Fibroblast of skin of scalp (primary cell): ENCODE measurements at regions not wholly inside any gene's neighbourhood (a gene's known extent, or its start where the extent isn't known, plus 50 kb on each side); places are given as distances from the start of the nearest gene placed in this dataset.

Source experiments
- DNase-seq: peaks from one replicate; pipeline ENCODE4 v3.0.0-alpha.2; 2013

GRCh38 chr14:51548187-51548586 lies 103.5 kb upstream of the FRMD6 start:
- no peak for DNase-seq

DNA sequence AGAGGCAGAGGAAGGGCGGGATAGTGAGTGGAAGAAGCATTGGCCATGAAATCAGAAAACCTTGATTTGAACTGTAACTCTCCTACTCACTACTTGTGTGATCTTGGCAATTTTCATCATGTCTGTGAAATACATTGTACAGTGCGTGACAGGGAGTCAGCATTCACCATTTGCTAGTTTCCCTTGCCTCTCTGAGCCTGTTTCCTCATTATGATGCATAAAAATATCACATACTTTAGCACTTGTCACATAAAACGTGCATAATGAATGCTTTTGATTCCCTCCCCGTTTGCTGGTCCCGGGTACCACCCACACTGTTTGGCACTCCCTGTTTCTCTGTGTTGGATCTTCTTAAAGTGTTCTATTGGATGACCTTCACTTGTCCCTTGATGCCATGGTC lies 101.1 kb upstream of the FRMD6 start:
- peak; percentile 51 for DNase-seq

- no peak for DNase-seq
Observed at GRCh38 chr14:51552275-51552674, 99.4 kb upstream of the FRMD6 start.

DNA sequence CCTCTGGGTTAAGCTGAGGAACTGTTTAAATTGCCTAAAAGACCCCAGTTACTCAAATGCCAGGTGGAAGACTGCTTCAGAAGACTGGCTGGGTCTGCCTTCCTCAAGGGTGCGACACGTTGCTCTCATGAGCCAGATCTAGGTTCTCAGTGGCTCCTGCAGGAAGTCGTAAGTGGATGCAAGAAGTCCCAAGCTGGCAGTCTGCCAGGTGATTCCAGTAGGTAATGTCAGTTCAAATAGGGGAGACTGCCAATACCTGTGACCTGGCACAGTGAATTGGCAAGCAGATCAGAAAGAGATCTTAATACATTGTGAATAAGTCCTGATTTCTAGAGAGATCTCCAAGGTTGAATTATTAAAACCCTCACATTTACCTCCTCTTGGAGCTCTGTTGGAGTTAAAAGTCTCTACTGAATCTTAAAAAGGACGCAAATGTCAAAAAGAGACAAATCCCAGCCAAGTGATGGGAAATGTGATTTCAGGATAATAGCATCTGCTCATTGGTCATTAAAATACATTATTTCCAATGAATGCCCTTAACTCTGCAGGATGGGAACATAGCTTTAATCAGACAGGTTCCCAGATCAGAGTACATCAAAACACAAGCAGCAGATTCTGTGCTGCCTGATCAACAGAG lies 98.8 kb upstream of the FRMD6 start:
- peak; percentile 38 for DNase-seq

- DNase-seq = peak; percentile 99
Observed at GRCh38 chr14:51554339-51554920, 97.3 kb upstream of the FRMD6 start.

GRCh38 chr14:51554953-51555352 lies 96.8 kb upstream of the FRMD6 start:
- DNase-seq = peak; percentile 82

GRCh38 chr14:51561141-51561540 lies 90.6 kb upstream of the FRMD6 start:
- DNase-seq = no peak

DNA sequence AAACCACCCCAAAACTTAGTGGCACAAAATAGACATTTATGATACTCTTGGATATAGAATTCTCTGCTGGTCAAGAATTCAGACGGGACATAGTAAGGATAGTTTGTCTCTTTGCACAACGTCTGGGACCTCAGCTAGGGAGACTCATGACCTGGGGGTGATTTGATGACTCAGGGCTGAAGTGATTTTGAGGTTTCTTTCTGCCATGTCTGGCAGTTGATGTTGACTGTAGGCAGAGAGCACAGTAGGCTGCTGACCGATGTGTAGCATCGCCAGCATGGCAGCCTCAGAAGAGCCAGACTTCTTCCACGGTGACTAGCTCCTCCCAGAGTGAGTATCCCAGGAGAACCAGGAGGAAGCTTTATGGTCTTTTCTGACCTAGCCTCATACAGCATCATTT lies 88.9 kb upstream of the FRMD6 start:
- peak; percentile 59 for DNase-seq

DNA sequence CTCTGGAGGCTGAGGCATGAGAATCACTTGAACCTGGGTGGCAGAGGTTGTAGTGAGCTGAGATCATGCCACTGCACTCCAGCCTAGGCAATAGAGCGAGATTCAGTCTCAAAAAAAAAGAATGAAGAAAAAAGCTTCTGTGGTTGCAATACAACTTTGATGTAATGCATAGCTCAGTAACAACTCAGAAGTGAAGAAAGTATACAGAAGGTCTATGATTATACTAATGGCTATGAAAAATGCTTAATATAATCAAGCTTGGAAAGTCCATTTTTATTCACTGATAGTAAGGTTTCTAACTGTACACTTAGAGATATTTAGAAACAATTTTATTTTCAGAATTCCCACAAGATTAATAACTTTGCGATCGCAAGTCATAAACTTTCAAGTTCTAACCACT lies 88.2 kb upstream of the FRMD6 start:
- DNase-seq = no peak

DNA sequence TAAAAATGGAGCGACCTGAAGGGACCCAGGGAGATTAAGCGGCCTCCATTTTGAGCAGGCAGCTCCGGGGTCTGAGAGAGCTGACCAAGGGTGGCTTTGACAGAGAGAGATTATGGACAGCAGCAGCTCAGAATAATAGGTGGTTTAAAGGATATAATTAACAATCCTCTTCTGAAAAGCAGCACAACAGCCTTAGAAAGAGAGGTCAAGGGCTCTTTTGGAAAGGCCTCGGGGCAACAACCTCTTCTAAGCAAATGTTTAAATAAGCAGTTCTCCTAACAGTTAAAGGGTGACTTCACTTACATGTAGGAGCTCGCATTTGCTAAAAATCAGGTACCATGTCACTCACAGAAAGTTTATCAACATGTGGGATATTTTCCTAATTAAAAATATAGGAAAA lies 87.2 kb upstream of the FRMD6 start:
- no peak for DNase-seq

GRCh38 chr14:51564986-51565604 lies 86.6 kb upstream of the FRMD6 start:
- DNase-seq = no peak

- no peak for DNase-seq
Observed at GRCh38 chr14:51566831-51567582, 84.7 kb upstream of the FRMD6 start.

DNA sequence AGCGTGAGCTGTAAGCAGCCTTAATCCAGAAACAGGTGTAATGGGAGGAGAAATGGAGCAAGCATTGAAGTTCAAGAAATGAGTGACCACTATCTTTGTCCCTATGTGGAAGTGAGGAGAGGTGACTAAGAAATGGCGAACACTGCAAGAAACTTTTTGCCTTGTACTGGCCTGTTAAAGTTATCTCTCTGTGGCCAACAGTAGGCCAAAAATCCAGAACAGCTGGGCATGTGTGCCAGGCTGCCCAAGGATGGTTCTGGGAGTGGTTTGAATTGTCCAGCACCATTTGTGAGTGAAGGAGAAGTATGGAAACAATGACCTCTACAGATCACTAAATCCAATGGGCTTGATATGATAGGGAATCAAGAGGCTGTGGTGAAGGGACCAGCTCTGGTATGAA lies 83.3 kb upstream of the FRMD6 start:
- DNase-seq = no peak

DNA sequence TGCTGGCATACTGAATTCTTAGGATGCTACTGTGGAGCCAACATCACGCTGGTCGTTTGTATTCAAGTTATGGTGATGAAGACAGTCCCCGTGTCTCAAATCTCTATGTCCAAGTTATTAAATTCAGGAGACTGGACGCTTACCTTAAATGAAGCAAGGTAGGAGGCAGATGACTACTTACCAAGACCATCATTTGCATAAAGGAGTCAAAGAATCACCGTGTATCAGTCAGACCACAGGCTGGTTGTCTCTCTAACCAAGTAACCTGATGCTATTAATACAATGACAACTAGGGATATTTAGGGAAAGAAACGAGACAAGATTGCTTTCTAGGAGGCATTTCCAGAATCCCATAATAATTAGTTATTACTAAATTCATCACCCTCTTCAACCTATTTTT lies 78.1 kb upstream of the FRMD6 start:
- no peak for DNase-seq

DNA sequence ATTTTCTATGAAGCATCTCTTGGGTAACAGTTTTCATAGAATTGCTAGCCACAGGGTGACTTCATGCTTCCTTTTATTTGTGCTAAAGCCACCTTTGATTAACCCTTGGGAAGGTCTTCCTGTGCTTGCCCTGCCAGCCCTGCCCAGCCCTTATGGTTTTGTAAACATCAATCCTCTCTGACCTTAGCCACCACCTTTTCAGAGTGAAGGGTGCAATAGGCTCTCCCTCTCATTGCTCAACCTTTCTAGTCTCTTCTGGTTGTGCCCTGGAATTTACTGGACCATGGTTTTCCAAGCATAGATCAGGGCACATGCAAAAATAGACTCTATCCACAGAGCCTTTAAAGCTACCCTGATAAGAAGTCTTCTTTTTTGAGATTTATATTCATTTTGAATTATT lies 77.7 kb upstream of the FRMD6 start:
- DNase-seq = no peak

GRCh38 chr14:51575349-51576116 lies 76.2 kb upstream of the FRMD6 start:
- peak; percentile 77 for DNase-seq

- DNase-seq = peak; percentile 90
Observed at GRCh38 chr14:51576117-51576430, 75.6 kb upstream of the FRMD6 start.

DNA sequence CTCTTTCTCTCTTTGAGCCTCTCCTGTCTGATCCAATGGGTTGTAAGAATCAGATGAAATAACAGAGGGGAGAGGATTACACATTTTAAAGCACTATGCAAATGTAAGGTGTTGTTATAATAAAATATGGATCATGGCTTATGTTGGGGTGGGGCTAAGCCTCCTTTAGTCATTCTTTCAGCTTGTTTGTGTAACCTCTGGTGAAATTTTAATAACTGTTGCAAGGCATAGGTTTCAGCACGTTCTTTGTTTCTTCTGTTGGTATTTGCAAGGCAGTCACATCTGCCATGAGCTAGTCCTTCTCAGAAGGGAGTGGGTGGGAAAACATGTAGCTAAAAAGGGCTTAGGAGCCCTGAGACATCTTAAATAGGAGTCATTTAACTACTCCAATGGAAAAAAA lies 74.8 kb upstream of the FRMD6 start:
- DNase-seq = peak; percentile 66

- DNase-seq = no peak
Observed at GRCh38 chr14:51578853-51579252, 72.9 kb upstream of the FRMD6 start.

- DNase-seq = peak; percentile 83
Observed at GRCh38 chr14:51581017-51581881, 70.5 kb upstream of the FRMD6 start.

- DNase-seq = no peak
Observed at GRCh38 chr14:51582437-51582836, 69.3 kb upstream of the FRMD6 start.

- DNase-seq = no peak
Observed at GRCh38 chr14:51585055-51585454, 66.7 kb upstream of the FRMD6 start.
